ENCODE measurements at regions not wholly inside any gene's neighbourhood (a gene's known extent, or its start where the extent isn't known, plus 50 kb on each side); places are given as distances from the start of the nearest gene placed in this dataset.
"Not testable (repeated sequence)": the region's sequence is repeated elsewhere in the genome, so short reads cannot be mapped to it uniquely, and the experiment has no call there.

GRCh38 chr2:215745331-215745730 is 268.0 kb downstream of the MREG start:
- DNase-seq (ENCODE audit: low read depth in 2 of 2): no peak

- no peak for DNase-seq (ENCODE audit: low read depth in 2 of 2)
Measured at GRCh38 chr2:215744514-215744913, 268.8 kb downstream of the MREG start.

- DNase-seq (ENCODE audit: low read depth in 2 of 2): no peak
Measured at GRCh38 chr2:215743066-215743465, 270.3 kb downstream of the MREG start.

- no peak for DNase-seq (ENCODE audit: low read depth in 2 of 2)
Measured at GRCh38 chr2:215742021-215742420, 271.3 kb downstream of the MREG start.

GRCh38 chr2:215740071-215740470 is 273.3 kb downstream of the MREG start:
- DNase-seq (ENCODE audit: low read depth in 2 of 2): no peak

- DNase-seq (ENCODE audit: low read depth in 2 of 2): no peak
Measured at GRCh38 chr2:215738351-215738750, 275.0 kb downstream of the MREG start.

GRCh38 chr2:215737477-215737876 is 275.9 kb downstream of the MREG start:
- DNase-seq (ENCODE audit: low read depth in 2 of 2): no peak

GRCh38 chr2:215736653-215737290 is 276.6 kb downstream of the MREG start:
- DNase-seq (ENCODE audit: low read depth in 2 of 2): no peak

- DNase-seq (ENCODE audit: low read depth in 2 of 2): no peak
Measured at GRCh38 chr2:215731108-215731658, 282.2 kb downstream of the MREG start.

- no peak for DNase-seq (ENCODE audit: low read depth in 2 of 2)
Measured at GRCh38 chr2:215729985-215730620, 283.2 kb downstream of the MREG start.

- DNase-seq (ENCODE audit: low read depth in 2 of 2): no peak
Measured at GRCh38 chr2:215728504-215729065, 284.8 kb downstream of the MREG start.

- no peak for DNase-seq (ENCODE audit: low read depth in 2 of 2)
Measured at GRCh38 chr2:215727507-215728503, 285.5 kb downstream of the MREG start.

GRCh38 chr2:215726070-215726469 is 287.3 kb downstream of the MREG start:
- DNase-seq (ENCODE audit: low read depth in 2 of 2): no peak

- DNase-seq (ENCODE audit: low read depth in 2 of 2): no peak
Measured at GRCh38 chr2:215724146-215724545, 288.3 kb upstream of the FN1 start.

GRCh38 chr2:215723631-215724011 is 287.8 kb upstream of the FN1 start:
- no peak for DNase-seq (ENCODE audit: low read depth in 2 of 2)

GRCh38 chr2:215722986-215723630 is 287.2 kb upstream of the FN1 start:
- no peak for DNase-seq (ENCODE audit: low read depth in 2 of 2)

- no peak for DNase-seq (ENCODE audit: low read depth in 2 of 2)
Measured at GRCh38 chr2:215722125-215722524, 286.3 kb upstream of the FN1 start.

- DNase-seq (ENCODE audit: low read depth in 2 of 2): not testable (repeated sequence)
Measured at GRCh38 chr2:215721515-215721914, 285.6 kb upstream of the FN1 start.

GRCh38 chr2:215718890-215719289 is 283.0 kb upstream of the FN1 start:
- DNase-seq (ENCODE audit: low read depth in 2 of 2): no peak

- no peak for DNase-seq (ENCODE audit: low read depth in 2 of 2)
Measured at GRCh38 chr2:215718436-215718835, 282.6 kb upstream of the FN1 start.

Measured in stimulated activated CD4-positive, alpha-beta T cell treated with anti-CD3 and anti-CD28 coated beads, Interleukin-4, amount 100 ng/mL, for 48 hours (primary cell).